Stimulated activated CD8-positive, alpha-beta memory T cell treated with anti-CD3 and anti-CD28 coated beads, Interleukin-7, amount 100 ng/mL, for 48 hours (primary cell): ENCODE measurements at regions not wholly inside any gene's neighbourhood (a gene's known extent, or its start where the extent isn't known, plus 50 kb on each side); places are given as distances from the start of the nearest gene placed in this dataset.

ENCODE experiments used
- DNase-seq, 2 donors: peaks; one replicate each; pipeline ENCODE4 v3.0.0-alpha.2; 2020; ENCODE audit warnings: low read depth in 1 of 2; ENCODE audit errors: extremely low read depth in 1 of 2

DNA sequence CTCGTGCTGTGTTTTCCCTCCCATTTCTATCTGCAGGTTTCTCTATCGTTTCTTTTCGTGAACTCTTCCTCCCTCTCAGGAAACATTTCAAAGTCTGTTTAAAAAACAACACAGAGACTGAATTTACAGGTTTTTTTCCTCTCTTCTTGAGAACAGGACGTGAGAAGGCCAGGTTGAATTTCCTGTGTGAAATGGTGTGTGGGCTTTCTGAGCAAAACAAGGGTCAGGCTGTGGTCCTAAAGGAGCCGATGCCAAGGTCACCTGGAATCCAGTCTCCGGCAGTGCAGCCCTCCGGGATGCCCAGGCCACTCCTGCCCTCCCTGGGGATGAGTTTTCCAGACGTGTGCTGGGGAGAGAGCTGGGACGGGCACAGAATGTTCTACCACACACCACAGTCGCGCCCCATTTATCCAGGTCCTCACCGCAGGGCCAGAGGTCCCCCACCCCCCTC, 62.7 kb upstream of the RUNX3 start:
- DNase-seq: no peak

DNA sequence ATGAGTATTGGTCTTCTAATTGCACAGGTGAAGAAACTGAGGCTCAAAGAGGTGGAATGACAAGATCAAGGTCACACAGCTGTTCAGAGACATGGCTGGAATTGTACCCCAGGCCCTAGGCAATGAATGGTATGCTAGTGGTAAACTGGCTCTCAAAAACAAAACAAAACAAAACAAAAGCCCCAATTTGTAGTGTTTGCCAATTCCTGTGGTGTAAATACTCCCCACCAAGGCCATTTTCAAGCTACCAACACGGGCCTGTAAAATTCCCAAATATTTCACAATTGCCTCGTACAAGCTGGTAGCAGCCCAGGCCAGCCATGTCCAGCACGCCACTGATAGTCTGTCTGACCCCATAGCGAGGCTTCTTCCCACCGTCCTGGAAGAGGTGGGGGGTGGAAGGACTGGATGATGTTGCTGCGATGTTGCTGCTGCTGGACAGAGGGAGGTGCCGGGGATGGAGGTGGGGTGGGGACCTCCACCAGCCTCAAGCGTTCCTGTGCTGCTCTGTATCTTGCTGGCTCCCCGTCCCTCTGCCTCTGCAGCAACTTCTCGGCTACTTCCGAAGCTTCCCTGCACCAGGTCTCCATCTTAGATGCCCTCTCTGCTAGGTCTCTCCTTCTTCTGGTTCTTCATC, 62.2 kb upstream of the RUNX3 start:
- DNase-seq: no peak

GRCh38 chr1:24991697-24992096, 61.6 kb upstream of the RUNX3 start:
- DNase-seq: no peak

DNA sequence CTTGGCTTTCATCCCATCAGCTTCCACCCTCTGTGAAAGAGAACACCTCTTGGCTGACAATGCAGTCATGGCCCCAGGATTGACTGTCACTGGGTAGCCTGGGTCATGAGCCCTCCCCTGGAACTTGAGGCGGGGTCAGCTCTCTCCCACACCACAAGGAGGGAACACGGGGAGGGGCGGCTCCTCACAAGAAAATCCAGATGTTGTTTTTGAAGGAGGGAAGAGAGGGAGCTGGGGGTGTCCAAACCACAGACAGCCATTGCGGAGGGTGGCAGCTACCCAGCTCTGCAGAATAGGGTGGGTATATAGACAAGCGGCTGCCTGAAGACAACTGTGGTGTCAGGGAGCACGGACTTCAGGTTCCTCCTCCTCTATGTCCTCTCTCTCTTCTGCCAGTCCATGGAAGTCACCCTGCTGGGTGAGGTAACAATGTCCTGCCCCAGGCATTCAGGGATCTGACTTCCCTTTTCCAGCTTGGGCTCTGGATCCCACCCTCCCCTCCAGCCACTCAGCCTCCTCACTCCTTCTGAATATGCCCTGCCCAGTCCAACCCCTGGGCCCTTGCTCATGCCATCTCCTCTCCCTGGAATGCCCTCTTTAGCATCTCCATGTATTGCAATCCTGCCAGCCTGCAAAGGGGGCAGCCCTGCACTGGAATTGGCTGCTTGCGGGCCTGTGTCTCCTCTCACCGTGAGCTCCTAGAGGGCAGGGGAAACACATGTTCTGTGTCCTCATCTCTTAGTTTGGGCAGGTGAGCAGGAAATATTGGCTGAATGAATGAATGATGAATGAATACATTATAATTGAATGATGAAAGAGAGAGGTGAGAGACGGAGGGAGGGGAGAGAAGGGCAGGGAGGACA, 60.9 kb upstream of the RUNX3 start:
- no peak for DNase-seq

DNA sequence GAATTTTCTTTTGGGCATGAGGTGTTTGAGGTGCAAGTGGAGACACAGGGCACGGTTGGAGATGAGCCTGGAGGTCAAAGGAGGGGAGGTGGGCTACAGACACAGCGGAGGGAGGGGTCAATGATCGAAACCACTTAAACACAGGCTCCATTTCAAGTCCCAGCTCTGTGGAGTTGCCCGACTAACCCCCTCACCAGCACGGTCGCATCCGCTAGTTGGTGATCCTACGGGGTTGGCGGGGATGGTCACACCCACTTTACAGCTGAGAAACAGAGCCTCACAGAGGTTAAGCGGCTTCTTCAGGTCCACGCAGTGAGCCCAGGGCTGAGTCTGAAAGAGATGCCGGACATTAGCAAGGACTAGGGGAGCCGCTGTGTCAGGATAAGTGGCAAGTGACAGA, 60.1 kb upstream of the RUNX3 start:
- no peak for DNase-seq

DNA sequence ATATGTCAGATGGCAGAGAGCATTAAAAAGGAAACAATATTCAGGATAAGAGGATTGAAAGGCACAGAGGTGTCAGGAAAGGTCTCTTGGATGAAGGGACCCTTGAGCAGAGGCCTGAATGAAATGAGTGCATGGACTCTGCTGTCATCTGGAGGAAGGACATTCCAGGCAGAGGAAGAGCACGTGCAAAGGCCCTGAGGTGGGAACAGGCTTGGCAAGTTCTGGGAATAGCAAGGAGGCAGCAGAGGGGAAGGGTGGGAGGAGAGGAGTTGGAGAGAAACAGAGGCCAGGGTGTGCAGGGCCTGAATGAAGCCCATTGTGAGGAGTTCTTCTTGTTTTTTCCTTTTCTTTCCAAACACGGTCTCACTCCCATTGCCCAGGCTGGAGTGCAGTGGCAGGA, 59.0 kb upstream of the RUNX3 start:
- DNase-seq: no peak

DNA sequence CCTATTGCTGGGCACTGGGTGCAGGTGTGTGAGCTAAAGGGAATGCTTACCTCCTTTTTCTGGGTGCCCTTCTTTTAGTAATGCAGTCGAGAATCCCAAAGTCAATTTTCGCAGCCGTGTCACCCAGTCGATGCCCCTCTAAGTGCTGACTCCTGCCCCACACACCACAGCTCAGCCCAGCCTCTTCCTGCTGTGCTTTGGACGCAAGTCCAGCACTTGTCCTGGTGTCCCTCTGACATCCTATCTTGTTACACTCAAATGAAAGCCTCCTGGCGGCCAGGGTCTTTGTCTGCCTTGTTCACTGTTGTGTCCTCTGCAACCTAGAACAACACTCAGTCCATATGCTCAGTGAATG, 58.5 kb upstream of the RUNX3 start:
- no peak for DNase-seq

GRCh38 chr1:24987875-24988557, 57.9 kb upstream of the RUNX3 start:
- DNase-seq: no peak

- no peak for DNase-seq
Measured at GRCh38 chr1:24987424-24987823, 57.3 kb upstream of the RUNX3 start.

DNA sequence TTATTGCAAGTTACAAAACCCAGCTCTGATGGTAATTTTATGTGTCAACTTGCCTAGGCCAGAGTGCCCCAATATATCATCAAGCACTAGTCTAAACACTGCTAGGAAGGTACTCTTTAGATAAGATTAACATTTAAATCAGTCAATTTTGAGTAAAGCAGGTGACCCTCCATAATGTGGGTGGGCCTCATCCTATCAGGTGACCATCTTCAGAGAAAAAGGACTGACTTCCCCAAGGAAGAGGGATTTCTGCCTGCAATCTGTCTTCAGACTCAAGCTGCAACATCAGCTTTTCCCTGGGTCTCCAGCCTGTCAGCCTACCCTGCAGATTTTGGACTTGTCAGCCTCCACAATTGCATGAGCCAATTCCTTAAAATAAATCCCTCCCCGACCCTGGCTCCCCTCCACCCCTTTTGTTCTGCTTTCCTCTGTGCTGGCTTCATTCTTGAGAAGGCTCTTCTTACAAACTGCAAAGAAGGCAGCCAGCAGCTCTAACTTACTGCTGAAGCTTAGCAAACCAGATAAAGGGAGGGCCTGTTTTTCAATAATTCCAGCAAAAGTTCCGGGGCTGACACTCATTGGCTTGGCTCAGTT, 56.4 kb upstream of the RUNX3 start:
- DNase-seq: no peak

- no peak for DNase-seq
Measured at GRCh38 chr1:24985737-24986136, 55.7 kb upstream of the RUNX3 start.

DNA sequence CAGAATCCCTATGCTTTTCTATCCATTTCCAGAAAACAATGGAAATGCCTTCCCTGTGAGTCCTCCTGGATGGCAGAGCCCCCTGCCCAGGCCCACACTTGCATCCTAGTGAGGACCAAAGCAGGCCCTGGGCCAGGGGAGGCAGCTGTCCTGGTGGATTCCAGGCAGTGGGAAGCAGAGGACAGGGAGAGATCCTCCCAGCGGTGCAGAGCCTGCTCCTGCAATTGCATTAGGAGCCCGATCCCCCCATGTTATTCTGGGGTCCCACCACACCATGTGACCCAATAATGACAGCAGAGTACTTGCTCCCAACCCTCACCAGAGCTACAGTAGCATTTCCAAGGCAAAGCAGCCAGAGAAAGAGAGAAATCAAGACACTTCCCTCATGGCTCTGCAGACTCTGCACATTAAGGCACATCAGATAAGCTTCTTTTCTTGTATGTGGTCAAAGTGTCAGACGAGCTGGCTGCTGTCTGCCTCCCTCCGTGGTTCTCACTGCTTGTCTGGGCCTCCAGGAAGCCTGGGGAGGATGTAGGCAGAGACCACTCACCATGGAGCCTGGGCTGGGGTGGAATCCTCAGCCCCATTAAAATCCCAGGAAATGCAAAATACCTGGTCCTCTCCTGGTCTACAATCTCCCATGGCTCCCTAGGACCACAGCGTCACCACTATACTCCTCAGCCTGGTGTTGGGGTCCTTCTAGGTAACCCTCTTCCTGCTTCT, 54.9 kb upstream of the RUNX3 start:
- no peak for DNase-seq

GRCh38 chr1:24984300-24984699, 54.2 kb upstream of the RUNX3 start:
- no peak for DNase-seq

DNA sequence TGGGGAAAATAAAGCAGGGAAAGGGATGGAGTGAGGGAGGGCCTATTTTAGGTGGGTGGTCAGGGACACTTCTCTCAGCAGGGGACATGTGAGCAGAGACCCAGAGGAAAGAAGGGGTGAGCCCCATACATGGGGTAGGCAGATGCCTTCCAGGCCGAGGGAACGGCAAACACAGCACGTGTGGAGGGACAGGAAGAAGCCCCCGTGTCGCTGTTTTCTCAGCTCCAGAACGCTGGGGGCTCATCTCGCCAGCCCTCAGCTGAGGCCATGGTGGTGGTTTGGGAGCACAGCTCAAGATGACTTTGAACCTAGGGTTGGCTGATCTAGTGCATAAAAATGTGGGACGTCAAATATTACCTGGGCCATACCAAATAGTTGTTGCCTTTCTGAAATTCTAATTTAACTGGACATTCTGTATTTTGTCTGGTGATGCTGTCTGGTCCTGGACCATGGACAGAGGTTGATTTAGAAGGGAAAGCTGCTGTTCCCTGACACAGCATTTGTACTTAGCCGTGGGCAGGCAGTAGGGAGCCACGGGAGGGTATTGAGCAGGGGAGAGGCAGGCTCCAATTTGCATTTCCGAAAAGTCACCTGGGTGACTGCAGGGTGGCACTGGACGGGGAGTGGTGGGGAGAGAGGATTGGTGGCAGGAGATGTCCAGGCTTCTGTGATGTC, 53.1 kb upstream of the RUNX3 start:
- DNase-seq: no peak

DNA sequence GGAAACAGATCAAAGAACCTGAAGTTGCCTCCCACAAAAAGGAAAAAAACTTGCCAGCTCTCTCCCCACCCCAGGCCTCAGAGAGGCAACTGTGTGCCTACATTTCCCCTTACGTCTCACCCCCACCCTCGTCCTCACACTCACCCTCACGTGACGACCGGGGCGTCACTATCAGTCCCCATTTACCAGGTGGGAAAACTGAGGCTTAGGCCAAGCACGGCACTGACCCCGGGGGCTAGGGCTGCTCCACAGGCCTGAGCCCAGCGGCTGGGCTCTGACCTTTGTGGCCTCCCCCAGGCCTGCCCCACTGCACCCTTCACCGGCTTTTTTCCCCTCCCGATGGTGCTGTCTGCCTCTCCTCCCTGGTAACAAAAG, 51.5 kb upstream of the RUNX3 start:
- DNase-seq: no peak

- DNase-seq: no peak
Measured at GRCh38 chr1:24980836-24981630, 51.0 kb upstream of the RUNX3 start.
